ENCODE measurements at regions not wholly inside any gene's neighbourhood (a gene's known extent, or its start where the extent isn't known, plus 50 kb on each side); places are given as distances from the start of the nearest gene placed in this dataset.

GRCh38 chr21:18522181-18522972 is 118.8 kb upstream of the TMPRSS15 start:
- TF ChIP-seq POLR2A (IDR thresholded peaks at IDR 0.05) (no peak), CTCF (IDR thresholded peaks at IDR 0.05 in 4 of 5, conservative IDR thresholded peaks at IDR 0.05 in 1 of 5) (no peak)
- Histone ChIP-seq H3K27ac (no peak overlapping the region), H3K36me3 (no peaks in the 10 kb centered on the region), H3K27me3 (no peaks in the 10 kb centered on the region), H3K4me3 (no peak overlapping the region), H3K4me1 (no peaks in the 10 kb centered on the region), H3K9me3 (no peaks in the 10 kb centered on the region)
- intact Hi-C loops (cut with DNase I; ENCODE audit: low total_unique reads) (no loop called here), in situ Hi-C loops (cut with MboI; ENCODE audit: low sequenced_read_pairs in 4 of 4) (no loop called here)
- no peak for ATAC-seq
- no peak for DNase-seq

GRCh38 chr21:18524097-18524880 is 120.7 kb upstream of the TMPRSS15 start:
- intact Hi-C loops (cut with DNase I; ENCODE audit: low total_unique reads) (no loop called here), in situ Hi-C loops (cut with MboI; ENCODE audit: low sequenced_read_pairs in 4 of 4) (no loop called here)
- TF ChIP-seq POLR2A (IDR thresholded peaks at IDR 0.05) (no peak), CTCF (IDR thresholded peaks at IDR 0.05 in 4 of 5, conservative IDR thresholded peaks at IDR 0.05 in 1 of 5) (no peak)
- H3K36me3 ChIP-seq: no peaks in the 10 kb centered on the region
- no peak for DNase-seq
- H3K4me1 ChIP-seq: no peaks in the 10 kb centered on the region
- no peaks in the 10 kb centered on the region for H3K27me3 ChIP-seq
- no peak for ATAC-seq
- no peaks in the 10 kb centered on the region for H3K9me3 ChIP-seq
- no peak overlapping the region for H3K27ac ChIP-seq
- H3K4me3 ChIP-seq: no peak overlapping the region

- intact Hi-C loops (cut with DNase I; ENCODE audit: low total_unique reads) (no loop called here), in situ Hi-C loops (cut with MboI; ENCODE audit: low sequenced_read_pairs in 4 of 4) (no loop called here)
- no peak for DNase-seq
- Histone ChIP-seq H3K27me3 (no peaks in the 10 kb centered on the region), H3K36me3 (no peaks in the 10 kb centered on the region), H3K27ac (no peak overlapping the region), H3K9me3 (no peaks in the 10 kb centered on the region), H3K4me1 (no peaks in the 10 kb centered on the region), H3K4me3 (no peak overlapping the region)
- TF ChIP-seq POLR2A (IDR thresholded peaks at IDR 0.05) (no peak), CTCF (IDR thresholded peaks at IDR 0.05 in 4 of 5, conservative IDR thresholded peaks at IDR 0.05 in 1 of 5) (no peak)
- ATAC-seq: no peak
These were observed 125.7 kb upstream of the TMPRSS15 start for GRCh38 chr21:18529254-18529653.

- in situ Hi-C loops (cut with MboI; ENCODE audit: low sequenced_read_pairs in 4 of 4): no loop called here
- TF ChIP-seq CTCF (IDR thresholded peaks at IDR 0.05 in 4 of 5, conservative IDR thresholded peaks at IDR 0.05 in 1 of 5) (no peak), POLR2A (IDR thresholded peaks at IDR 0.05) (no peak)
- Histone ChIP-seq H3K4me1 (no peaks in the 10 kb centered on the region), H3K4me3 (no peak overlapping the region), H3K36me3 (no peaks in the 10 kb centered on the region), H3K9me3 (no peaks in the 10 kb centered on the region), H3K27ac (no peak overlapping the region), H3K27me3 (no peaks in the 10 kb centered on the region)
- intact Hi-C loops (cut with DNase I; ENCODE audit: low total_unique reads): no loop called here
- DNase-seq (no peak), ATAC-seq (no peak)
These were observed 138.5 kb upstream of the TMPRSS15 start for GRCh38 chr21:18542081-18542480.

Measured in gastrocnemius medialis (tissue), 4 donors.